ENCODE measurements at regions not wholly inside any gene's neighbourhood (a gene's known extent, or its start where the extent isn't known, plus 50 kb on each side); places are given as distances from the start of the nearest gene placed in this dataset.
A peak's percentile ranks its signal among the peaks of the same experiment; 100 is the strongest.

- DNase-seq (ENCODE audit: low read depth): no peak
- H3K4me3 ChIP-seq (ENCODE audit: low read depth, low read length): no peak overlapping the region
- TF ChIP-seq CTCF (IDR thresholded peaks at IDR 0.05; ENCODE audit: control insufficient read depth, extremely low read depth, insufficient read depth): no peak
Measured at GRCh38 chr9:87099407-87099806, 152.1 kb upstream of the GAS1 start.

DNA sequence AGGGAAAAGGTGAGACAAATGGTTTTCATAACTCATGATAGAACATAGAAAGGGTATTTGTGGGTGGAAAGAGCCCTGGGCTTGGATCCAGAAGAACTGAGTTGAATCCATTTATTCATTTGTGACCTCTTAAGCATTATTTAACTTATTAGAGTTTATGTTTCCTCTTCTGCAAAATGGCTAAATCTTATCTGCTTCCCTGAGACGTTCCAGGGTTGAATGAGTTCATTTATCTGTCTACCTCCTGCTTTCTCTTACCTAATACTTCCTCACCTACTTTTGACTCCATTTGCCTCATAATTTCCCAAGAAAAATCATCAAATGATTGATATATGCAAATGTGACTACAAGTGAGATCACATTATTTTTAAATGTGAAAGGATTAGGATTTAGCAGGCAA lies 152.7 kb upstream of the GAS1 start:
- DNase-seq (ENCODE audit: low read depth): no peak
- no peak overlapping the region for H3K4me3 ChIP-seq (ENCODE audit: low read depth, low read length)
- no peak for TF ChIP-seq CTCF (IDR thresholded peaks at IDR 0.05; ENCODE audit: control insufficient read depth, extremely low read depth, insufficient read depth)

DNA sequence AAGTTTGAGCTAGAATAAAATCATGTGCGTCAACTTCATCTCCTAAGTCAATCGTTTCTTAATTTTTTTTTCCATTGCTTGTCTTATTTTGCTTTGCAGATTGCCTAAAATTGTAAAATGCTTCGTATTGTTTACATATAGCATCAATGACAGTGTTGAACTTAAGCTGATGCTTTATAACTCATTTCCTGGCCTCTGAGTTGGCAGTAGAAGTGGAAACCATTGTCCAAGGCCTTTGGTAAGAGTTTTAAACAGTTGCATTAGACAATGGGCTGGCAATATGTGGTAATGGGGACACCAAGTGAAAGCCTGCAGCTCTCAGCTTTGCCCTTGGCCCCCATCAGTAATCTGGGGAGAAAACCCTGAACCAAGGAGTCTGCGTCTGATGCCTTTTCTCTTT lies 154.8 kb upstream of the GAS1 start:
- TF ChIP-seq CTCF (IDR thresholded peaks at IDR 0.05; ENCODE audit: control insufficient read depth, extremely low read depth, insufficient read depth): no peak
- H3K4me3 ChIP-seq (ENCODE audit: low read depth, low read length): no peak overlapping the region
- DNase-seq (ENCODE audit: low read depth): no peak

DNA sequence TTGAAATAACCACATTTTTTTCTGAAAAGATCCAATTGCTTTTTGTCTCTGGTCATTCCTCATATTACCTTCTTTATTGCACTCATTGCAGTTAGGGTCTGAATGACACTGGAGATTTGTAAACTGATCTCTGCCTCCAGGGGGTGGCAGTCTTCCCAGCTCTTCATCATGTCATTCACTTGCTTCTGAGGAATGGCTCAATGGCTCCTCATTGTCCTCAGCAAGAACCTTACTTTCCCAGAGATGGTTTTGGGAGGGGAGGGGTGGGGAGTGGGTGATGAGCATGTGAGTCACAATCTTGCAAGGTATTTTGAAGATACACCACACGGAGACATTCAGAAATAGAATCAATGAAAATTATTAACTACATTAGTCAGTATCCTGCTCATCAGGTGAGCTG lies 159.8 kb upstream of the GAS1 start:
- TF ChIP-seq CTCF (IDR thresholded peaks at IDR 0.05; ENCODE audit: control insufficient read depth, extremely low read depth, insufficient read depth): peak; percentile 27; the same call in 1 of the 2 replicates
- H3K4me3 ChIP-seq (ENCODE audit: low read depth, low read length): no peak overlapping the region
- no peak for DNase-seq (ENCODE audit: low read depth)

- no peak overlapping the region for H3K4me3 ChIP-seq (ENCODE audit: low read depth, low read length)
- DNase-seq (ENCODE audit: low read depth): no peak
- no peak for TF ChIP-seq CTCF (IDR thresholded peaks at IDR 0.05; ENCODE audit: control insufficient read depth, extremely low read depth, insufficient read depth)
Measured at GRCh38 chr9:87108661-87109060, 161.4 kb upstream of the GAS1 start.

DNA sequence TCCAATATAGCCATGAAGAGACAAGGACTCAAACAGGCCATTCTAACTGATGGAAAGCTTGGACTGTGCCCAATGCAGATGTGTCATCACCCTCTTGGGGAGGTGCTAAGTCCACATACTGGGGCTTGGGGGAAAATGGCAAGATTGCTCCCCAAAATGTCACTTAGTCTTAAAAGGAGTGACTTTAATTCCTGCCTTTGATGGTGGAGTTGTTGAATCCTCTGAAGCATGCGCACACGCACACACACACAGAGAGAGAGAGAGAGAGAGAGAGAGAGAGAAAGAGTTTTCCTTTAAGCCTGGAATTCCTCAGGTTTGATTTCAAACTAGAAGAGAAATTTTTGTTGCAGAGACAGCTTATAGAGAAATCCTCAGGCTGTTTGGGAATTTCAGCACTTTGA lies 161.9 kb upstream of the GAS1 start:
- DNase-seq (ENCODE audit: low read depth): no peak
- no peak for TF ChIP-seq CTCF (IDR thresholded peaks at IDR 0.05; ENCODE audit: control insufficient read depth, extremely low read depth, insufficient read depth)
- no peak overlapping the region for H3K4me3 ChIP-seq (ENCODE audit: low read depth, low read length)

DNA sequence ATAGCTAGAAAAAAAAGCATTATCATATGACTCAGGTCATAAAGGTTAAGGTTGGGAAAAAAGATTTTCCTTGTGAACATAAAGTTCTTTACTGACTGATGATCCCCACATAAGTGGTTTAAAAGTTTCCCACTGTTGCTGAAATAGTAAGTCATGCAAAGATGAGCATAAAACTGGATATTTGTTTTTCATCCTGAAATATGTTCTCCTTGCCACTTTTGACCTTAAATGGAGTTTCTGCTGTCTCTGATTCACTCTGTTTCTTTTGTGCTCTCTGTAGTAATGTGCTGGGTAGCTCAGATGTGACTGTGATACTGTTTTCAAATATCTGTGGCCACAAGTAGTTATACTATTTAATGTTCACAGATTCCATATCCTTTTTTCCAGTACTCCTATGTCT lies 162.5 kb upstream of the GAS1 start:
- no peak overlapping the region for H3K4me3 ChIP-seq (ENCODE audit: low read depth, low read length)
- TF ChIP-seq CTCF (IDR thresholded peaks at IDR 0.05; ENCODE audit: control insufficient read depth, extremely low read depth, insufficient read depth): no peak
- DNase-seq (ENCODE audit: low read depth): no peak
